ENCODE measurements at regions not wholly inside any gene's neighbourhood (a gene's known extent, or its start where the extent isn't known, plus 50 kb on each side); places are given as distances from the start of the nearest gene placed in this dataset.

DNA sequence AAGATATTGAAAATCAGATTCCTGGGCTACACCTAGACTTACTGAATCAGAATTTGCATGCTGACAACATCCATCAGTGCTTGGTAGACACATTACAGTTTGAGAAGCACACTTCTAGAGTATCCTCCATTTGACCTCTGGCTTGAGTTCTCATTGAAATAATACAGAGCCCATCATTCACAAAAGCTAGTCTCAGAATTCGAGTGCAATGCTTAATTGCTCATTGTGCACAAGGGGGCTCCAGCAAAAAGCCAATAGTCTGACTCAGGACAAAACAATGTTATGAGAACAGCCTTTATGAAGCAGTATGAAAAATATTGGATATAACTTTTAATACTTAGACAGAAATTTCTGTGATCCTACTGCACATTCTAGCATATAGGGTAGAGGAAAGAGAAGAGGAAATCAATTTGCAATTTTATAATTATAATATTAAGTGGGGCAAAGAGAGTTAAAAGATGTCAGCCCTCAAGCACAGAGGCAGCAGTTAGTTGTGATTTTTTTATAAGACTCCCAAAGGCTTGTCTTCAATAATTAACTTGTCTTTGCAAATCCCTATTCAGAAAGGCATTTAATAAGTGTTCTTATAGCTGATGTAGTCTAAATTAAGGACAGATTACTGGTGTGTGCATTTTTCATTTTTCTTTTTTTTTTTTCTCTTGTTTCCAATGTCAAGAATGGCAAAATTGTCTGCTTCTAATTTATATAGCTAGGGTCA lies 105.8 kb upstream of the ANK3 start:
- TF ChIP-seq, protein P1, sequence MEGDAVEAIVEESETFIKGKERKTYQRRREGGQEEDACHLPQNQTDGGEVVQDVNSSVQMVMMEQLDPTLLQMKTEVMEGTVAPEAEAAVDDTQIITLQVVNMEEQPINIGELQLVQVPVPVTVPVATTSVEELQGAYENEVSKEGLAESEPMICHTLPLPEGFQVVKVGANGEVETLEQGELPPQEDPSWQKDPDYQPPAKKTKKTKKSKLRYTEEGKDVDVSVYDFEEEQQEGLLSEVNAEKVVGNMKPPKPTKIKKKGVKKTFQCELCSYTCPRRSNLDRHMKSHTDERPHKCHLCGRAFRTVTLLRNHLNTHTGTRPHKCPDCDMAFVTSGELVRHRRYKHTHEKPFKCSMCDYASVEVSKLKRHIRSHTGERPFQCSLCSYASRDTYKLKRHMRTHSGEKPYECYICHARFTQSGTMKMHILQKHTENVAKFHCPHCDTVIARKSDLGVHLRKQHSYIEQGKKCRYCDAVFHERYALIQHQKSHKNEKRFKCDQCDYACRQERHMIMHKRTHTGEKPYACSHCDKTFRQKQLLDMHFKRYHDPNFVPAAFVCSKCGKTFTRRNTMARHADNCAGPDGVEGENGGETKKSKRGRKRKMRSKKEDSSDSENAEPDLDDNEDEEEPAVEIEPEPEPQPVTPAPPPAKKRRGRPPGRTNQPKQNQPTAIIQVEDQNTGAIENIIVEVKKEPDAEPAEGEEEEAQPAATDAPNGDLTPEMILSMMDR (conservative IDR thresholded peaks at IDR 0.05), result no peak
- no peak for TF ChIP-seq EZH2 (IDR thresholded peaks at IDR 0.05; ENCODE audit: low read depth)

Data from PC-9 (cell line).